Tibial nerve (tissue), 4 donors: ENCODE measurements at regions not wholly inside any gene's neighbourhood (a gene's known extent, or its start where the extent isn't known, plus 50 kb on each side); places are given as distances from the start of the nearest gene placed in this dataset.

Experiments
- EP300 ChIP-seq, 2 donors: sonication (generic); formaldehyde crosslinking; IDR thresholded peaks; one replicate each; pipeline ENCODE4 v1.6.1; 2017; ENCODE audit warnings: antibody characterized with exemption in 2 of 2, mild to moderate bottlenecking in 1 of 2
- POLR2A ChIP-seq, 2 donors: fragments of 450-650 bp; IDR thresholded peaks; one replicate each; pipeline ENCODE4 v1.6.1; 2017; ENCODE audit warnings: antibody characterized with exemption in 2 of 2, mild to moderate bottlenecking in 2 of 2, moderate library complexity in 2 of 2
- TF ChIP-seq, protein P1 (sequence below), 5 experiments: fragments of 200-600 bp in 3 of 5; fragments of 450-650 bp in 2 of 5; sonication (generic) in 3 of 5; IDR thresholded peaks; one replicate each; pipeline ENCODE4 v1.5.1; 2016 to 2019; ENCODE audit warnings: antibody characterized with exemption in 5 of 5, mild to moderate bottlenecking in 3 of 5, moderate library complexity in 2 of 5

GRCh38 chr20:48385114-48385513 is 442.7 kb downstream of the PREX1 start:
- TF ChIP-seq, protein P1, sequence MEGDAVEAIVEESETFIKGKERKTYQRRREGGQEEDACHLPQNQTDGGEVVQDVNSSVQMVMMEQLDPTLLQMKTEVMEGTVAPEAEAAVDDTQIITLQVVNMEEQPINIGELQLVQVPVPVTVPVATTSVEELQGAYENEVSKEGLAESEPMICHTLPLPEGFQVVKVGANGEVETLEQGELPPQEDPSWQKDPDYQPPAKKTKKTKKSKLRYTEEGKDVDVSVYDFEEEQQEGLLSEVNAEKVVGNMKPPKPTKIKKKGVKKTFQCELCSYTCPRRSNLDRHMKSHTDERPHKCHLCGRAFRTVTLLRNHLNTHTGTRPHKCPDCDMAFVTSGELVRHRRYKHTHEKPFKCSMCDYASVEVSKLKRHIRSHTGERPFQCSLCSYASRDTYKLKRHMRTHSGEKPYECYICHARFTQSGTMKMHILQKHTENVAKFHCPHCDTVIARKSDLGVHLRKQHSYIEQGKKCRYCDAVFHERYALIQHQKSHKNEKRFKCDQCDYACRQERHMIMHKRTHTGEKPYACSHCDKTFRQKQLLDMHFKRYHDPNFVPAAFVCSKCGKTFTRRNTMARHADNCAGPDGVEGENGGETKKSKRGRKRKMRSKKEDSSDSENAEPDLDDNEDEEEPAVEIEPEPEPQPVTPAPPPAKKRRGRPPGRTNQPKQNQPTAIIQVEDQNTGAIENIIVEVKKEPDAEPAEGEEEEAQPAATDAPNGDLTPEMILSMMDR (IDR thresholded peaks at IDR 0.05): no peak
- TF ChIP-seq POLR2A (IDR thresholded peaks at IDR 0.05): no peak
- no peak for TF ChIP-seq EP300 (IDR thresholded peaks at IDR 0.05)
